ENCODE measurements at regions not wholly inside any gene's neighbourhood (a gene's known extent, or its start where the extent isn't known, plus 50 kb on each side); places are given as distances from the start of the nearest gene placed in this dataset.

DNA sequence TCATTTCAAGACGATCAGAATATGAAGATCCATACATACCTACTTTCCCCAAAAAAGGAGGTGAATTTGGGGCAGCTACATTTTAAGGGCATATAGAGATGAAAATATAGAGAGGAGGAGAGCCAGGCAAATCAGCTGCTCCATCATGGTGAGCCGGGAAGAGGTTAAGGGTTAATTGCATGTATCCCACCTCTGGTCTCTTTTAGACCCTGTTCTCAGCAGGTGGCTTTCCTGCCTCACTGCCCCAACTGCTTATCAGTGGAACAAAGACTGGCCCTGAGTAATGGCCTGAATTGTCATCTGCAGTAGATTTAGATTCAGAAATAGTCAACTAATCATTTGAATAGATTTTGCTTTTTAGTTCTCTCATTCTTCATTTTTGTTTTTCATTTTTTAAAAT is 206.6 kb downstream of the SPRY2 start:
- Histone ChIP-seq H3K9ac (ENCODE audit: low read depth in 1 of 2, low read length in 2 of 2) (no peak overlapping the region), H3K36me3 (ENCODE audit: control insufficient read depth in 4 of 4, insufficient read depth in 3 of 4, low read depth in 1 of 4, low read length in 3 of 4) (no peaks in the 10 kb centered on the region), H3K4me3 (ENCODE audit: low read depth in 1 of 3, low read length in 3 of 3) (no peak overlapping the region), H3K9me3 (ENCODE audit: control insufficient read depth in 4 of 4, low read length in 3 of 4) (no peaks in the 10 kb centered on the region), H3K27me3 (ENCODE audit: control insufficient read depth in 4 of 4, insufficient read depth in 4 of 4, low read length in 3 of 4) (no peaks in the 10 kb centered on the region), H3K4me1 (ENCODE audit: control insufficient read depth in 4 of 4, insufficient read depth in 4 of 4, low read length in 3 of 4) (peaks cover 4 to 29% (median 24%) of the 10 kb centered on the region in 4 donors), H3K27ac (ENCODE audit: low read depth in 1 of 2, low read length in 2 of 2) (no peak overlapping the region)
- WGBS = 89% methylated on average over 2 of the region's 2 CpGs
- DNase-seq (ENCODE audit: low spot score) = no peak
- TF ChIP-seq REST (IDR thresholded peaks at IDR 0.05) = no peak
- no peak for TF ChIP-seq YY1 (IDR thresholded peaks at IDR 0.05)
- no peak for TF ChIP-seq TAF1 (conservative IDR thresholded peaks at IDR 0.05)
- no peak for TF ChIP-seq GABPA (IDR thresholded peaks at IDR 0.05 in 1 of 2, conservative IDR thresholded peaks at IDR 0.05 in 1 of 2)
- no peak for TF ChIP-seq EGR1 (IDR thresholded peaks at IDR 0.05; ENCODE audit: low read depth in 2 of 2)
- TF ChIP-seq JUND (IDR thresholded peaks at IDR 0.05) = no peak
- TF ChIP-seq ATF3 (IDR thresholded peaks at IDR 0.05) = no peak
- TF ChIP-seq RAD21 (IDR thresholded peaks at IDR 0.05) = no peak
- TF ChIP-seq FOXA2 (IDR thresholded peaks at IDR 0.05) = no peak

GRCh38 chr13:80133631-80134261 is 207.2 kb downstream of the SPRY2 start:
- 42% methylated on average over 6 of the region's 6 CpGs for WGBS
- no peak for TF ChIP-seq FOXA2 (IDR thresholded peaks at IDR 0.05)
- no peak for TF ChIP-seq EGR1 (IDR thresholded peaks at IDR 0.05; ENCODE audit: low read depth in 2 of 2)
- no peak for TF ChIP-seq RXRA (IDR thresholded peaks at IDR 0.05)
- no peak for TF ChIP-seq NR2F2 (IDR thresholded peaks at IDR 0.05)
- no peak for TF ChIP-seq CTCF (IDR thresholded peaks at IDR 0.05; ENCODE audit: low read depth, low read length, missing input control)
- TF ChIP-seq YY1 (IDR thresholded peaks at IDR 0.05) = no peak
- no peak for TF ChIP-seq SP1 (IDR thresholded peaks at IDR 0.05)
- TF ChIP-seq ZBTB33 (IDR thresholded peaks at IDR 0.05) = no peak
- TF ChIP-seq, protein P1, sequence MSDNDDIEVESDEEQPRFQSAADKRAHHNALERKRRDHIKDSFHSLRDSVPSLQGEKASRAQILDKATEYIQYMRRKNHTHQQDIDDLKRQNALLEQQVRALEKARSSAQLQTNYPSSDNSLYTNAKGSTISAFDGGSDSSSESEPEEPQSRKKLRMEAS (IDR thresholded peaks at IDR 0.05) = no peak
- no peak for TF ChIP-seq REST (IDR thresholded peaks at IDR 0.05)
- no peak for TF ChIP-seq RAD21 (IDR thresholded peaks at IDR 0.05)
- TF ChIP-seq GABPA (IDR thresholded peaks at IDR 0.05 in 1 of 2, conservative IDR thresholded peaks at IDR 0.05 in 1 of 2) = no peak
- no peak for TF ChIP-seq JUND (IDR thresholded peaks at IDR 0.05)
- TF ChIP-seq HNF4A (conservative IDR thresholded peaks at IDR 0.05) = no peak
- TF ChIP-seq HNF4G (IDR thresholded peaks at IDR 0.05) = no peak
- TF ChIP-seq FOXA1 (IDR thresholded peaks at IDR 0.05) = no peak
- TF ChIP-seq ATF3 (IDR thresholded peaks at IDR 0.05) = no peak
- Histone ChIP-seq H3K27me3 (ENCODE audit: control insufficient read depth in 4 of 4, insufficient read depth in 4 of 4, low read length in 3 of 4) (no peaks in the 10 kb centered on the region), H3K9ac (ENCODE audit: low read depth in 1 of 2, low read length in 2 of 2) (peak overlapping the region in 1 of 2 donors; percentile 81), H3K36me3 (ENCODE audit: control insufficient read depth in 4 of 4, insufficient read depth in 3 of 4, low read depth in 1 of 4, low read length in 3 of 4) (no peaks in the 10 kb centered on the region), H3K27ac (ENCODE audit: low read depth in 1 of 2, low read length in 2 of 2) (peak overlapping the region; percentile 73 to 91), H3K4me3 (ENCODE audit: low read depth in 1 of 3, low read length in 3 of 3) (peak overlapping the region in 2 of 3 donors; percentile 39 to 41), H3K9me3 (ENCODE audit: control insufficient read depth in 4 of 4, low read length in 3 of 4) (no peaks in the 10 kb centered on the region), H3K4me1 (ENCODE audit: control insufficient read depth in 4 of 4, insufficient read depth in 4 of 4, low read length in 3 of 4) (peaks cover 4 to 29% (median 24%) of the 10 kb centered on the region in 4 donors)
- no peak for DNase-seq (ENCODE audit: low spot score)

Data from liver (tissue), 8 donors.